Gastrocnemius medialis (tissue), 4 donors: ENCODE measurements at regions not wholly inside any gene's neighbourhood (a gene's known extent, or its start where the extent isn't known, plus 50 kb on each side); places are given as distances from the start of the nearest gene placed in this dataset.

Experiments used
- CTCF ChIP-seq, 5 experiments: fragments of 450-650 bp in 3 of 5; fragments of 200-600 bp in 2 of 5; sonication (generic) in 2 of 5; IDR thresholded peaks in 4 of 5; conservative IDR thresholded peaks in 1 of 5; 1 replicate in 4 of 5; 2 replicates in 1 of 5; pipeline ENCODE4 v1.5.1; 2016 to 2019; ENCODE audit warnings: antibody characterized with exemption in 5 of 5, mild to moderate bottlenecking in 3 of 5, moderate library complexity in 3 of 5
- POLR2A ChIP-seq, 2 donors: fragments of 450-650 bp; IDR thresholded peaks; one replicate each; pipeline ENCODE4 v1.6.1; 2017; ENCODE audit warnings: antibody characterized with exemption in 2 of 2, mild to moderate bottlenecking in 2 of 2, moderate library complexity in 2 of 2

DNA sequence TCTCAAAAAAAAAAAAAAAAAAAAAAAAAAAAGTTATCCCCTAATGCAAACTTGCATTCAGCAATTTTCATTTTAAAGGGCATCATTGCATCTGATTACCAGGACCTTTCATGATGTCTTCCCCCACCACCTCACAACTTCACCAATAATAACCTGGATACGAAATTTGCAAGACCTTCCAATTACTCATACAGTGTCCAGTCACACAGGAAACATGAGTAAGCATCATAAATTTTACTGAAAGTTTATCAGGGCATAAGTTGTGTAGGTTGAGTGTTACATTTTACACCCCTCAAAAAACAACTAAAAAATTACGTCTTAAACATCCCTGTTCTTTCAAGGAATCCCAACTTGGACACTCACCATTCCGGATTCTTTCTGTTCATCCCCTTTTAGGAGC, 79.1 kb upstream of the ANKEF1 start:
- TF ChIP-seq POLR2A (IDR thresholded peaks at IDR 0.05) (no peak), CTCF (IDR thresholded peaks at IDR 0.05 in 4 of 5, conservative IDR thresholded peaks at IDR 0.05 in 1 of 5) (no peak)
